SK-N-MC (cell line): ENCODE measurements at regions not wholly inside any gene's neighbourhood (a gene's known extent, or its start where the extent isn't known, plus 50 kb on each side); places are given as distances from the start of the nearest gene placed in this dataset.

Experiments used
- EZH2 ChIP-seq: fragments of 200-600 bp; sonication (generic); IDR thresholded peaks from one replicate; pipeline ENCODE4 v1.6.1; 2017; ENCODE audit warnings: antibody characterized with exemption
- POLR2AphosphoS5 ChIP-seq: IDR thresholded peaks from 2 replicates; pipeline ENCODE4 v1.6.1; 2012; ENCODE audit warnings: mild to moderate bottlenecking, low read depth, low read length, borderline replicate concordance

- TF ChIP-seq POLR2AphosphoS5 (no peak), EZH2 (no peak)
Measured at GRCh38 chr10:3963191-3963673, 178.2 kb upstream of the KLF6 start.
